ENCODE measurements at regions not wholly inside any gene's neighbourhood (a gene's known extent, or its start where the extent isn't known, plus 50 kb on each side); places are given as distances from the start of the nearest gene placed in this dataset.

DNA sequence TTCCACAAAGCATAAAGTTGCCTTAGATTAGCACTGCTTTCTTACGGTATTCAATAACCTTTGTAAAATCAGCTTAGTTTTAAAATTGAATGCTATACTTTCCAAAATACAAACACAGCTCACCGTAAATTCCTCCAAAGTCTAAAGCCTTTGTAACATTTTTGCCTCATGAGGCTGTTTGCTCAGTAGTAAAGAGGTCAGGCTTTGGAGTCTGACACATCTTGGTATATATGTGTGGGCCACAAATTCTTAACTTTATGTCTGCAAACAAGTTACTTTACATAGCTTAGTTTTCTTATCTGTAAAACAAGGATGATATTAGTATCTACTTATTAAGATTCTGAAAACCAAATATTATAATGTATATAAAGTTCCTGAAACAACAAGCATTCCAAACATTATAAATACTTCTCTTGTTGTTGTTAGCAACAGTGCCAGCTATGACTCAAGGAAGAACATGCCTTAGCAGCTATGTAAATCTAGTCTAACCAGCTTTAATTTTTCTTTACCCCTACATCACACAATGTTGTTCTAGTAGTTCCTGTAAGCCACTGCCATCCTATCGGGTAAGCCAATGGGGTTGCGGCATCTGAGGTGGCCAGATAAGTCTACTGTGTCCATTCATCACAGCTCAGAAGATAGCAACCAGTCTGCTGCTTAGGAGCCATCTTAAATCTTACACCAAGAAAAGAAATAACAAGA, 709.0 kb downstream of the KLHL13 start:
- H3K9ac ChIP-seq (ENCODE audit: low read depth in 1 of 2, low read length in 2 of 2) = no peak overlapping the region
- H3K4me1 ChIP-seq (ENCODE audit: control insufficient read depth in 4 of 4, insufficient read depth in 4 of 4, low read length in 3 of 4) = no peaks in the 10 kb centered on the region
- WGBS = 92% methylated on average over 4 of the region's 4 CpGs
- H3K36me3 ChIP-seq (ENCODE audit: control insufficient read depth in 4 of 4, insufficient read depth in 3 of 4, low read depth in 1 of 4, low read length in 3 of 4) = no peaks in the 10 kb centered on the region
- no peak overlapping the region for H3K27ac ChIP-seq (ENCODE audit: low read depth in 1 of 2, low read length in 2 of 2)
- DNase-seq (ENCODE audit: low spot score) = no peak
- no peak overlapping the region for H3K4me3 ChIP-seq (ENCODE audit: low read depth in 1 of 3, low read length in 3 of 3)
- TF ChIP-seq JUND (IDR thresholded peaks at IDR 0.05) = no peak
- TF ChIP-seq YY1 (IDR thresholded peaks at IDR 0.05) = no peak
- TF ChIP-seq NR2F2 (IDR thresholded peaks at IDR 0.05) = no peak
- no peak for TF ChIP-seq ATF3 (IDR thresholded peaks at IDR 0.05)
- TF ChIP-seq HNF4G (IDR thresholded peaks at IDR 0.05) = no peak
- no peak for TF ChIP-seq REST (IDR thresholded peaks at IDR 0.05)
- TF ChIP-seq FOXA2 (IDR thresholded peaks at IDR 0.05) = no peak
- no peak for TF ChIP-seq FOXA1 (IDR thresholded peaks at IDR 0.05)
- TF ChIP-seq SP1 (IDR thresholded peaks at IDR 0.05) = no peak
- TF ChIP-seq RAD21 (IDR thresholded peaks at IDR 0.05) = no peak
- TF ChIP-seq, protein P1, sequence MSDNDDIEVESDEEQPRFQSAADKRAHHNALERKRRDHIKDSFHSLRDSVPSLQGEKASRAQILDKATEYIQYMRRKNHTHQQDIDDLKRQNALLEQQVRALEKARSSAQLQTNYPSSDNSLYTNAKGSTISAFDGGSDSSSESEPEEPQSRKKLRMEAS (IDR thresholded peaks at IDR 0.05) = no peak
- TF ChIP-seq EGR1 (IDR thresholded peaks at IDR 0.05; ENCODE audit: low read depth in 2 of 2) = no peak
- no peaks in the 10 kb centered on the region for H3K9me3 ChIP-seq (ENCODE audit: control insufficient read depth in 4 of 4, low read length in 3 of 4)
- H3K27me3 ChIP-seq (ENCODE audit: control insufficient read depth in 4 of 4, insufficient read depth in 4 of 4, low read length in 3 of 4) = no peaks in the 10 kb centered on the region

DNA sequence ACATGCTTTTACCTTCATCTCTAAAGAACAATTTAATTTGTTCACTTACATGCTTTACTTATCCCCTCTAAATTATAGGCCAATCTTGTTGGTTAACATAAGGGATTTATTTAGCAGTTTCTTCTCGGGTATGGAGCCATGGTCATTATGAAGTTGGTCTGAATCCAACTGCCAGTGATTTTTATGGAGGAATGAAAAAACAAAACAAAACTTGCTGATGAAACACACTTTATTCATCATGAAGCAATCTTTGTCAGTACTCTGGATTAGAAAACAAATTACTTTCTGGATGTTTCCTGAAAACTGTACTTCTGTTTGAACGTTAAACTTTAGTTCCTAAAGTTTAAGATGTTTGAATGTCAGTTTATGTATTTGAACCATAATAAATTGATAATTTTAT, 715.8 kb downstream of the KLHL13 start:
- no peak overlapping the region for H3K27ac ChIP-seq (ENCODE audit: low read depth in 1 of 2, low read length in 2 of 2)
- no peaks in the 10 kb centered on the region for H3K4me1 ChIP-seq (ENCODE audit: control insufficient read depth in 4 of 4, insufficient read depth in 4 of 4, low read length in 3 of 4)
- WGBS = 61% methylated on average over 2 of the region's 2 CpGs
- DNase-seq (ENCODE audit: low spot score) = no peak
- no peak overlapping the region for H3K9ac ChIP-seq (ENCODE audit: low read depth in 1 of 2, low read length in 2 of 2)
- TF ChIP-seq FOXA2 (IDR thresholded peaks at IDR 0.05) = no peak
- TF ChIP-seq REST (IDR thresholded peaks at IDR 0.05) = no peak
- no peak for TF ChIP-seq ATF3 (IDR thresholded peaks at IDR 0.05)
- no peak for TF ChIP-seq SP1 (IDR thresholded peaks at IDR 0.05)
- no peak for TF ChIP-seq NR2F2 (IDR thresholded peaks at IDR 0.05)
- TF ChIP-seq, protein P1 (IDR thresholded peaks at IDR 0.05) = no peak
- TF ChIP-seq HNF4G (IDR thresholded peaks at IDR 0.05) = no peak
- TF ChIP-seq GABPA (IDR thresholded peaks at IDR 0.05 in 1 of 2, conservative IDR thresholded peaks at IDR 0.05 in 1 of 2) = no peak
- no peak for TF ChIP-seq TAF1 (conservative IDR thresholded peaks at IDR 0.05)
- no peak for TF ChIP-seq ZBTB33 (IDR thresholded peaks at IDR 0.05)
- no peak for TF ChIP-seq HNF4A (conservative IDR thresholded peaks at IDR 0.05)
- no peaks in the 10 kb centered on the region for H3K27me3 ChIP-seq (ENCODE audit: control insufficient read depth in 4 of 4, insufficient read depth in 4 of 4, low read length in 3 of 4)
- H3K36me3 ChIP-seq (ENCODE audit: control insufficient read depth in 4 of 4, insufficient read depth in 3 of 4, low read depth in 1 of 4, low read length in 3 of 4) = no peaks in the 10 kb centered on the region
- H3K4me3 ChIP-seq (ENCODE audit: low read depth in 1 of 3, low read length in 3 of 3) = no peak overlapping the region
- H3K9me3 ChIP-seq (ENCODE audit: control insufficient read depth in 4 of 4, low read length in 3 of 4) = no peaks in the 10 kb centered on the region
